Immature natural killer cell (primary cell): ENCODE measurements at regions not wholly inside any gene's neighbourhood (a gene's known extent, or its start where the extent isn't known, plus 50 kb on each side); places are given as distances from the start of the nearest gene placed in this dataset.
A peak's percentile ranks its signal among the peaks of the same experiment; 100 is the strongest.

Experiments
- DNase-seq, 3 donors: peaks; one replicate each; pipeline ENCODE4 v3.0.0; 2022; ENCODE audit warnings: mixed read lengths in 1 of 3
- H3K27ac Mint-ChIP-seq, 6 donors: one replicate each; pipeline ENCODE4 v1.8.0; 2020; ENCODE audit warnings: mixed read lengths in 6 of 6, mild to moderate bottlenecking in 5 of 6, inconsistent platforms in 4 of 6, moderate library complexity in 3 of 6
- H3K27me3 Mint-ChIP-seq, 3 donors: one replicate each; pipeline ENCODE4 v1.8.0; 2020 to 2021; ENCODE audit warnings: low read depth in 3 of 3, mild to moderate bottlenecking in 3 of 3, mixed read lengths in 3 of 3, moderate library complexity in 3 of 3, inconsistent platforms in 1 of 3
- H3K36me3 Mint-ChIP-seq, 3 donors: one replicate each; pipeline ENCODE4 v1.8.0; 2020; ENCODE audit warnings: mixed read lengths in 3 of 3, inconsistent platforms in 2 of 3, mild to moderate bottlenecking in 2 of 3
- H3K4me1 Mint-ChIP-seq, 2 donors: one replicate each; pipeline ENCODE4 v1.8.0; 2020; ENCODE audit warnings: inconsistent platforms in 2 of 2, mild to moderate bottlenecking in 2 of 2, mixed read lengths in 2 of 2, moderate library complexity in 1 of 2
- H3K4me3 Mint-ChIP-seq, 5 donors: one replicate each; pipeline ENCODE4 v1.8.0; 2020; ENCODE audit warnings: mild to moderate bottlenecking in 5 of 5, mixed read lengths in 5 of 5, inconsistent platforms in 3 of 5, moderate library complexity in 3 of 5
- H3K9me3 Mint-ChIP-seq, 6 donors: one replicate each; pipeline ENCODE4 v1.8.0; 2020; ENCODE audit warnings: mild to moderate bottlenecking in 6 of 6, mixed read lengths in 6 of 6, inconsistent platforms in 4 of 6, moderate library complexity in 3 of 6

DNA sequence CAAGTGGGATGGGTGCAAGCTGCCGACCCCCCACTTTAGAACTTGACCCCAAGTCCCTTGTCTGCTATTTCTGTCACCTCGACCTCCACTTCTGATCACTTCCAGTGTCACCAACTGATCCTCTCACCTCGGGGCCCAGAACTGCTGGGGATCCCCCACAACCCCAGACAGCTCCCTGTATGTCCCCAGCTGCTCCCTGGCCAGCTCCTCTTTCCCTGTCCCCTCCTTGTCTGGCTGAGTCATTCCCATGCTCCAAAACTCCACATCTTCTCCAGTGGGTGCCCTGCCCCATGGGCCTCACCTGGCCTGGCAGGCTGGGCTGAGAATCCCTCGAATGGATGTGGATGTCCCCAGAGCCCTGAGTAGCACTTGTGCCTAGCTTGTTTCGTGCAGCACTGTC is 154.3 kb upstream of the PCBD1 start:
- Mint-ChIP-seq H3K4me3 (no peak overlapping the region), H3K27ac (peak overlapping the region in 1 of 6 donors; percentile 64), H3K27me3 (peaks cover 0 to 4% (median 2%) of the 10 kb centered on the region in 3 donors), H3K36me3 (no peaks in the 10 kb centered on the region), H3K9me3 (no peaks in the 10 kb centered on the region), H3K4me1 (no peaks in the 10 kb centered on the region)
- no peak for DNase-seq

DNA sequence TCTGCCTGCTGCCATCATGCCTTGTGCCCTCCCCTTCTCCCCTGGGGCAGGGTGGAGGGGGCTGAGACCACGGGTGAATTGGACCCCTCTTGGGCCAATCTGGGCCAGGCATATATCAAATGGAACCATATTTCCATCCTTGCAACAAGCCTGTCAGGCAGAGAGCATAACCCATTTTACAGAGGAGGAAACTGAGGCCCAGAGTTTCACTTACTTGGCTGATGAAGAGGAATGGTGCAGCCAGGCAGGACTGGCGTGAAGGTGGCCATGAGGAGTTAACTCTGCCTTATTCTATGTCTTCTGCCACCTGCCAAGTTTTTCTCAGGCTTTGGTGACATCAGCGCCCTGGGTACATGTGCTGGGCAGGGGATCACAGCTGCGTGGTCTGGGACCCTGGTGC is 155.5 kb upstream of the PCBD1 start:
- Mint-ChIP-seq H3K27ac (no peak overlapping the region), H3K4me3 (no peak overlapping the region), H3K27me3 (peaks cover 0 to 4% (median 2%) of the 10 kb centered on the region in 3 donors), H3K9me3 (no peaks in the 10 kb centered on the region), H3K4me1 (no peaks in the 10 kb centered on the region), H3K36me3 (no peaks in the 10 kb centered on the region)
- no peak for DNase-seq

DNA sequence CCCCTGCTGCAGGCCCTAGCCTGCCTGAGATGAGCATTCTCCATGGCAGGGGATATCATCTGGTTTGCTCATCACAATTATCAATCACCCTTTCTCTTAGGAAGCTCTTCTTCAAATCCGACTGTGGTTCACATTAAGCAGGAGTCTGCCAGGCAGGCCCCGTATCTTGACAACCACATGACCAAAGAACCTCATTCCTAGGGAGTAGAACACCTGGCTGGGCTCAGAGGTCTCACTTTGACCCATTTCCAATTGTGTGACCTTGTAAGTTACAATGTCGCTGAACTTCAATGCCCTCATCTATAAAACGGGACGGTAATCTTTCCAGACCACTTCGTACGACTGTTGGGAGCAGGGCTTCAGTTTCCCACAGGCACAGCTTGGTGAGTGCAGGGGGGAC is 156.4 kb upstream of the PCBD1 start:
- peaks cover 2 to 4% (median 4%) of the 10 kb centered on the region in 3 donors for H3K27me3 Mint-ChIP-seq
- DNase-seq, result no peak
- H3K4me3 Mint-ChIP-seq, result no peak overlapping the region
- H3K36me3 Mint-ChIP-seq, result no peaks in the 10 kb centered on the region
- H3K4me1 Mint-ChIP-seq, result no peaks in the 10 kb centered on the region
- no peak overlapping the region for H3K27ac Mint-ChIP-seq
- H3K9me3 Mint-ChIP-seq, result no peaks in the 10 kb centered on the region

DNA sequence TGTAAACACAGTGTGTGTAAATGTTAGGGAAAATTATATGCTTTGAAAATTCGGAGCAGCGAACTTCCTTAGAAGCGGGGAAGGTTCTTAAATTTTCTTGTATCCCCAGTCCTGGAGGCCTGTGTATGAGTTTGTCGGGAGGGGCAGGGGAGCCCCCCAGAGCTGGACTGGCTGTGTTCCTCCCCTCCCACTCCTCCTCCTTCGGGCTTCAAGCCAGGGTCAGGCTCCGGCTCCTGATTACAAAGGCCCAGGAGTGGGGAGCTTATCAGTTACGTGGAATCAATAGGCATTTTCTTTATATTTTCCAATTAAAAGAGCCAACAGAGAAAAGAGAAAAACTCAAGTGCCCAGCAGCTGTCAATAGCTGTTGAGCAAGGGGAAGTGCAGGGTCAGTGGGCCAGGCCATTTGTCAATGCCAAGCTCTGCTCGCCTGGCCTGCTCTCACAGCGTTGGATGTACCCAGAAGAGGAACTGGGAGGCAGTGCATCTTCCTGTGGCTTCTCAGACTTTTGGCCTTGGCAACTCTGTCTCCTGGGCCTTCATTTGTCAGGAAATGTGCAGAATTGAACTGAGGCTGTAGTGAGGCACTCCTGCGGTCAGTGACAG is 156.9 kb upstream of the PCBD1 start:
- no peaks in the 10 kb centered on the region for H3K36me3 Mint-ChIP-seq
- H3K27ac Mint-ChIP-seq, result no peak overlapping the region
- H3K9me3 Mint-ChIP-seq, result no peaks in the 10 kb centered on the region
- peaks cover 2 to 4% (median 4%) of the 10 kb centered on the region in 3 donors for H3K27me3 Mint-ChIP-seq
- no peak overlapping the region for H3K4me3 Mint-ChIP-seq
- DNase-seq, result no peak
- no peaks in the 10 kb centered on the region for H3K4me1 Mint-ChIP-seq

DNA sequence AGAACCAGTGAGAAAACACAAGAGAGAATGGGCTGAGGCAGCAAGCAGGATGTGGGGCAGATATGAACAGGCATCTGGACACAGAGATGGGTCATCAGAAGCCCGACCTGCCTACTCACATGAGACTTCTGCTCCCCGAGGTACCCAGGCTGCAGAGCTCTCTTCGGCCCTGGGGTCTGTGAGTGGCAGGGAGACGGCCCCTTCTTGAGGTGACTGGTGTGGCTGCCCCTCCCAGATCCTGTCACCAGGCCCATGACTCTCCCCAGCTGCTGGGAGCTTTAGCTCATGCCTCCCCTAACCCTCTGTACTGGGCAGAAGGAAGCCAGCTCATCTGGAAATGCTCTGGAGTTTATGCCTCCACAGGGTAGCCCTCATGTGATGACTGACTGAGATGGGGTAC is 157.6 kb upstream of the PCBD1 start:
- H3K36me3 Mint-ChIP-seq, result no peaks in the 10 kb centered on the region
- H3K27ac Mint-ChIP-seq, result no peak overlapping the region
- H3K27me3 Mint-ChIP-seq, result peaks cover 2 to 4% (median 2%) of the 10 kb centered on the region in 3 donors
- no peak overlapping the region for H3K4me3 Mint-ChIP-seq
- no peak for DNase-seq
- no peaks in the 10 kb centered on the region for H3K4me1 Mint-ChIP-seq
- H3K9me3 Mint-ChIP-seq, result no peaks in the 10 kb centered on the region

DNA sequence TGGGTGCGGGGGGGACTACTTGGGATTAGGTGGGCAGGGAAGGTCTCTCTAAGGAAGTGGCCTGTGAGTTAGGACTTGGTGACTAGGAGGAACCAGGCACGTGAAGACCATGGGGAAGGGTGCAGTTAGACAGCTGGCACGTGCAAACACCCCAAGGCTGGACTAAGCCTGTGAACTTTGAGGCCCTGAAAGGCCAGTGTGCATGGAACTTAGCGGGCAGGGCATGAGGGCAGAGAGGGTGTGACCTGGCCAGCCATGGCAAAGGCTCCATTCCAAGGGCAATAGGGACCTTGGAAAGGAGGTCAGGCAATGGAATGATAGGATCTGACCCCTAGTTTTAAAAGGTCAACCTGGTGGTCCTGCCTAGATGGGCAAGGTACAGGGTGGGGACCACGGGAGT is 158.4 kb upstream of the PCBD1 start:
- H3K4me3 Mint-ChIP-seq, result no peak overlapping the region
- H3K4me1 Mint-ChIP-seq, result no peaks in the 10 kb centered on the region
- H3K27ac Mint-ChIP-seq, result no peak overlapping the region
- H3K9me3 Mint-ChIP-seq, result no peaks in the 10 kb centered on the region
- peaks cover 2 to 4% (median 2%) of the 10 kb centered on the region in 3 donors for H3K27me3 Mint-ChIP-seq
- H3K36me3 Mint-ChIP-seq, result no peaks in the 10 kb centered on the region
- no peak for DNase-seq

DNA sequence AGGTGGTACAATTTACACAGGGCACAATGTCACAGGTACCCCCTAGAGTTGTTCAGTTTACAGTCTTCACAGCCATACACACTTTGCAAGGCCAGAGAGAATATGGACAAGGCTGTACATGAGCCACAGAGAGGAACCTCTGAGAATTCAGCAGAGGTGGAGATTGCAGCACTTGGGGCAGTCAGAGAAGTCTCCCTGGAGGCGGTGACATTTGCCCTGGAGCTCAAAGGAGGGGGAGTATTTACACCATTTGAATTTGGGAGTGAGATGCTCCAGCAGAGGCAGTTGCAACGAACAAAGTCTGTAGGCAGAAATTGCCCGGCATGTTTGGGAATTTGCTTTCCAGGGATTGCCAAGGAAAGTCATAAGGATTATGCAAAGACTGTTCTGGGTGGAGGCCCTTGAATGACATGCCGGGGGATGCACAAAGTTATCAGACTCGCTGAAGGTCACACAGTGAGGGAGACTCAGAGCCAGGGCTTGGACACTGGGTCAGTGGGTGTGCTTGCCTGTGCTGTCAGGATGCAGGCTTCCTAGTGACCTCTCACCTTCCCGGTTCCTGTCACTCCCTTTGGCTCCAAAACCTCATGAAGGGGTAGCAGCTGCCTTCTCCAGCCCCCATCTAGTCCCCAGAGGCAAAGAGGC is 160.7 kb upstream of the PCBD1 start:
- no peak for DNase-seq
- peaks cover 2 to 6% (median 2%) of the 10 kb centered on the region in 3 donors for H3K27me3 Mint-ChIP-seq
- H3K27ac Mint-ChIP-seq, result no peak overlapping the region
- H3K4me1 Mint-ChIP-seq, result no peaks in the 10 kb centered on the region
- H3K9me3 Mint-ChIP-seq, result no peaks in the 10 kb centered on the region
- no peak overlapping the region for H3K4me3 Mint-ChIP-seq
- no peaks in the 10 kb centered on the region for H3K36me3 Mint-ChIP-seq

DNA sequence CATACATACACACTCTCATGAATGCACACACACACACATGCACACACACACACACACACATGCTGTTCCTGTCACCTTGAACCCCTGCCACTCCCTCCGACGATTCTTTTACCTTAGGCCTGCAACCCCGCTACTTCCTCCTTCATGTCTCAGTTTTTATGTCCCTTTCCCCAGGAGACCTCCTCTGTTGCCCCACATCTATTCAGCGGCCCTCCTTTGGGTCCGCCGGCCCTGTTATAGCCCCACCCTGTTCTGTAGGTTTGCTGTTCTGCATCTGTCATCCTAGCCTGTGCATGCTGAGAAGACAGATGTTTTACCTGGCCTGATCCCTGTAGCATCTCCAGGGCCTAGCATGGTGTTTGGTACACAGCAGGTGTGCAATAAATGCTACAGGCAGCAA is 161.6 kb upstream of the PCBD1 start:
- peaks cover 0 to 7% (median 2%) of the 10 kb centered on the region in 3 donors for H3K27me3 Mint-ChIP-seq
- H3K36me3 Mint-ChIP-seq, result no peaks in the 10 kb centered on the region
- H3K4me3 Mint-ChIP-seq, result no peak overlapping the region
- no peaks in the 10 kb centered on the region for H3K9me3 Mint-ChIP-seq
- H3K4me1 Mint-ChIP-seq, result no peaks in the 10 kb centered on the region
- peak overlapping the region in 1 of 6 donors; percentile 61 for H3K27ac Mint-ChIP-seq
- DNase-seq, result no peak

DNA sequence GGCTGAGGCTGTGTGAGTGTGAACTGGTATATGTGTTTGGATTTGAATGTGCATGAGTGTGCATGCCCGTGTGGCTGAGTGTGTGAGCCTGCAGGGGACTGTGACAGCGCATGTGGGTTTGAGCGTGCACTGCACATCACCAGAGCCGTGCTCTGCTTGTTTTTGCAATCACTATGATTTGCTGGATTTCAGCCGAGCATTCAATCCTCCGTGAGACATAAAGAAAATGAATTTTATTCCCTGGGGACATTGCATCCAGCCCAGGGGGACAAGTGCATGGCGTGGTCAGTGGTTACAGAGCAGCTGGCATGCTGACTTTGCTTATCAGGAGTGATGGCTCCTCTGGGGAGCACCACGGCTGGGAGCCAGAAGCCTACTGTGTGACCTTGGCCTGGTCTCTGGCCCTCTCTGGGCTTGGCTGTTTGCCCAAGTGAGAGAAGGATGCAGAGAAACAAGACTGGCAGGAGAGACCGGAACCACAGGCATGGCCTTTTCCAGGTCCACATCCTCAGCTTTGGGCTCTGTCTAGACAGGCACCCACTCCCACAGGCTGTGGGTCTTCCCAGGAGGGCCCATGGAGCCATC is 160.2 kb upstream of the UNC5B start:
- Mint-ChIP-seq H3K9me3 (no peaks in the 10 kb centered on the region), H3K27ac (no peak overlapping the region), H3K27me3 (peaks cover 0 to 7% (median 2%) of the 10 kb centered on the region in 3 donors), H3K4me3 (no peak overlapping the region), H3K4me1 (no peaks in the 10 kb centered on the region), H3K36me3 (no peaks in the 10 kb centered on the region)
- no peak for DNase-seq

DNA sequence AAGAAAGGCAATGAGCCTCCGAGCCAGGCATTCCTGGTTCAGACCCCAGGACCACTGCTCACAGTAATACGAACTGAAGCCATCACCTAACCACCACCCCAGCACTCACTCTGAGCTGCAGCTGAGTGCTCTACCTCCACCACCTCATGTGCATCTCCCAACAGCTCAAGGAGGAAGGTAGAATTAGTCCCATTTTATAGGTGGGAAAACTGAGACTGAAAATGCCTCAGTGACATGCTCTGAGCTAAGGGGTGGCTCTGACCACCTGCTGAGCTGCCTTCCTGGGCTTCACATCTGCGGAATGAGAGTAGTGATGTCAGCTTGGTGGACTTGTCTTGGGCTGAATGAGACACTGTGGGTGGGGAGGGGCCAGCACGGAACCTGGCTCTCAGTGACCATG is 159.7 kb upstream of the UNC5B start:
- no peak for DNase-seq
- H3K9me3 Mint-ChIP-seq, result no peaks in the 10 kb centered on the region
- no peak overlapping the region for H3K27ac Mint-ChIP-seq
- no peaks in the 10 kb centered on the region for H3K4me1 Mint-ChIP-seq
- H3K4me3 Mint-ChIP-seq, result no peak overlapping the region
- peaks cover 0 to 7% (median 2%) of the 10 kb centered on the region in 3 donors for H3K27me3 Mint-ChIP-seq
- H3K36me3 Mint-ChIP-seq, result no peaks in the 10 kb centered on the region

DNA sequence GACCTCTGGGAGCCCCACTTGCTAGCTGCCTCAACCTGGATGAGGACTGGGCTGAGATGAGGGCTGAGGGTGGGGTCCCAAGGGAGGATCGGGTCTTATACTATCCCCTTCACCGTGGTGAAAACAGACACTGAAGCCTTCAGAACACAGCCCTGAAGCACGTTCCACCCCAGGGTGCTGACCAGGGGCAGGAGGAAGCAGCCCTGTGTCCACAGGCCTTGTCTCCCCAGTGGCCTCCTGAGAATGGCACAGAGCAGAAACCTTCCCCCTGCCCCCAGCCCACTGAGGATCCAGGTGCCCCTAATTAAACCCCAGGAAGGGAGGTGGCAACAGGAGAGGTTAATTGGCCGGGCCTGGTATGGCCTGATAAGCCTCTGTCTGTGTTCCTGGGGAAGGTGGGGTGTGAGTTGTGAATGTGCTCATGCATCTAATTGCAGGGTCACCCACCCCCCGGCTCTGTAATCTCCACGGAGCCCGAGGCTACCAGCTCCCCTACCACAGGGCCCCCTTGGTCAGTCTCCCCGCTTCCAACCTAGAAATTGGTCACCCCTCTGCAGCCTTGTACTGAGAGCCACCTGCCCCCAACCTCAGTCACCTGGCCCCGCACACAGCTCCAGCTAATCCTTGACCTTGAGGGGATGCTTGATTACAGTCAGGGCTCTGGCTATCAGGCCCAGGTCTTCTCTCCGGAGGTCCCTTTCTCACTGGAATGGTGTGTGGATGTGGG is 159.0 kb upstream of the UNC5B start:
- no peaks in the 10 kb centered on the region for H3K36me3 Mint-ChIP-seq
- no peak for DNase-seq
- H3K4me3 Mint-ChIP-seq, result no peak overlapping the region
- no peak overlapping the region for H3K27ac Mint-ChIP-seq
- H3K4me1 Mint-ChIP-seq, result no peaks in the 10 kb centered on the region
- no peaks in the 10 kb centered on the region for H3K9me3 Mint-ChIP-seq
- peaks cover 0 to 7% (median 2%) of the 10 kb centered on the region in 3 donors for H3K27me3 Mint-ChIP-seq

DNA sequence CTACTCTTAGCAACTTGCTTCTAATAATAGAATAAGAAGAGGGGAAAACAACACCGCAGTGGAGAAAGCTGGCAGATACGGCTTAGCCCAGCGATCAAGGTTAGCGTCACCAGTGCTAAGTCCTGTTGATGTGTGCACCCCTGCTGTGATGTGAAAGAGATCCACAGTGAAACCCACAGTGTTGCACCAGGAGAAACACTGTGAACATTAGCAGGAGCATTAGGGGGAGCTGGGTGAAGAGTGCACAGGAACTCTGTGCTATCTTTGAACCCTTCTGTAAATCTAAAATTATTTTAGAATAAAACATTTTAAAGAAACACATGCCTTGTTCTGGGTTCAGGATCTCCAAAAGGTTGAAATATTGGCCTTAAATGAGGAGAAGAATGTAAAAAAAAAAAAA is 154.1 kb upstream of the UNC5B start:
- Mint-ChIP-seq H3K27me3 (peaks cover 2 to 5% (median 2%) of the 10 kb centered on the region in 3 donors), H3K27ac (no peak overlapping the region), H3K9me3 (no peaks in the 10 kb centered on the region), H3K4me3 (no peak overlapping the region), H3K36me3 (no peaks in the 10 kb centered on the region), H3K4me1 (no peaks in the 10 kb centered on the region)
- DNase-seq, result no peak

DNA sequence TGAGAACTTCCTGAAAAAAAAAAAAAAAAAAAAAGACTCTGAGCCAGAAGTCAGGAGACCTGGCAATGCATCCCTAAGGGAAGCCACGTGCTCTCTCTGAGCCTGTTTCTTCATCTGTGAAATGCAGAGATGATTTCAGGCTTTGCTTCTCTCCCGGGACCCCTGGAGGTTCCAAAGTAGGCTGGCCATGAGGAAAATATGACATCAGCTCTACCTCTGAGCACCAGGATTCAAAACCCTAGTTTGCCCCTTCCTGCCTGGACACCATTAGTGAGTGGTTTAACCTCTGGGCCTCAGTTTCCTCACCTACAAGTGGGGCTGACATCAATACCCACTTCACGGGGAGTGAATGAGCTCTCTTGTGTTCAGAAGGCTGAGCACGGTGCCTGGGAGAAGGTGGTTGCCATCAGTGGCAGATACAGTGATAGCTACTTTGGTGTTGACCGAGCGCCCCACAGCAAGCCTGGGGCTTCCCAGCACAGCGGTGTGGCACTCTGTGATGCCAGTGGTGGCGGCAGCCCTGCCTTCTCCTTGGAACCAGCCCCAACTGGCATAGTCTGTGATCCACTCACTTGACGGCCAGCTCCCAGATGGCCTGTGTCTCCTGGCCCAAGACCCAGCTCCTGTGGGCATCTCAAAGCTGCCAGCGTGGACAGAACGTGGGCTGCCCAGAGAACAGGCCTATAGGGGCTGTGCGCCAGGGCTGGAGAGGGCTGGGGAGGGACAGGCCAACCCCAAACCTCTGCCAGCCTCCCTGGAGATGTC is 153.1 kb upstream of the UNC5B start:
- H3K4me3 Mint-ChIP-seq, result no peak overlapping the region
- no peaks in the 10 kb centered on the region for H3K36me3 Mint-ChIP-seq
- DNase-seq, result no peak
- no peak overlapping the region for H3K27ac Mint-ChIP-seq
- peaks cover 2% of the 10 kb centered on the region in 3 donors for H3K27me3 Mint-ChIP-seq
- no peaks in the 10 kb centered on the region for H3K9me3 Mint-ChIP-seq
- no peaks in the 10 kb centered on the region for H3K4me1 Mint-ChIP-seq

DNA sequence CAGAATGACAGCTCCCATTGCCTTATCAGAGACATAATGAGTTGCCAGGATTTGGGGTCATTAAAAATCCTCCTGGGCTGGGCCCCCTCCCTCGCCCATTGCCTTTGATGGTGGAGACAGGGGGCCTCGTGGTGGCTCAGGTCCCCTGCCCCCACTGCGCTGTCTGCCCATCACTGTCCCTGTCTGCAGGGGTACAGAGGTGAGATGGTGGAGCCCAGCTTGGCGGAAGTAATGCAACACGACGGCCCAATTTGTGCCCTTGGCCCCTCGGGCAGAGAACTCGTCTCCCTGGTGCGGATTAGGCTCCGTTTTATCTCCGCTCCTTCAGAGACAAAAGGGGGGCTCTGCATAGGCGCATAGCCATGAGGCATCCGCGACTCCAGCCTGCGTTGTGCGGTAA is 152.4 kb upstream of the UNC5B start:
- no peak overlapping the region for H3K27ac Mint-ChIP-seq
- no peak overlapping the region for H3K4me3 Mint-ChIP-seq
- H3K4me1 Mint-ChIP-seq, result no peaks in the 10 kb centered on the region
- peaks cover 2 to 6% (median 2%) of the 10 kb centered on the region in 3 donors for H3K27me3 Mint-ChIP-seq
- H3K9me3 Mint-ChIP-seq, result no peaks in the 10 kb centered on the region
- no peaks in the 10 kb centered on the region for H3K36me3 Mint-ChIP-seq
- no peak for DNase-seq
